ENCODE measurements at regions not wholly inside any gene's neighbourhood (a gene's known extent, or its start where the extent isn't known, plus 50 kb on each side); places are given as distances from the start of the nearest gene placed in this dataset.
A peak's percentile ranks its signal among the peaks of the same experiment; 100 is the strongest.

GRCh38 chr10:32139223-32140073, 83.2 kb upstream of the KIF5B start (continued):
- TF ChIP-seq IRF1 (CRISPR knock-in tag; IDR thresholded peaks at IDR 0.05; ENCODE audit: borderline replicate concordance) = no peak
- TF ChIP-seq ZNF3 (CRISPR knock-in tag; IDR thresholded peaks at IDR 0.05) = no peak
- no peak for TF ChIP-seq MCM2 (IDR thresholded peaks at IDR 0.05; ENCODE audit: low read depth)
- TF ChIP-seq ELK3 (CRISPR knock-in tag; IDR thresholded peaks at IDR 0.05) = no peak
- peak; percentile 77 for TF ChIP-seq ARID1B (IDR thresholded peaks at IDR 0.05)
- TF ChIP-seq KDM4B (IDR thresholded peaks at IDR 0.05; ENCODE audit: borderline replicate concordance in 2 of 2, low read depth in 1 of 2) = 0 out of 4 replicates have a peak, but pooled peaks of 1 of the 2 experiments have one; percentile 54
- TF ChIP-seq TAF9B (IDR thresholded peaks at IDR 0.05; ENCODE audit: partially characterized antibody) = peak; percentile 95
- no peak; the same call in 1 of the 2 replicates for TF ChIP-seq GATAD2B (IDR thresholded peaks at IDR 0.05; ENCODE audit: borderline replicate concordance)
- TF ChIP-seq SIN3A (IDR thresholded peaks at IDR 0.05; ENCODE audit: borderline replicate concordance in 2 of 2, control insufficient read depth in 1 of 2, low read depth in 2 of 2, low read length in 2 of 2) = 0 out of 4 replicates have a peak, but pooled peaks of 1 of the 2 experiments have one; percentile 25
- no peak for TF ChIP-seq MTA1 (IDR thresholded peaks at IDR 0.05; ENCODE audit: borderline replicate concordance)
- TF ChIP-seq CREM (IDR thresholded peaks at IDR 0.05; ENCODE audit: low read depth) = peak; percentile 51; the same call in 1 of the 2 replicates
- peak; percentile 42; the same call in 1 of the 2 replicates for TF ChIP-seq NFRKB (IDR thresholded peaks at IDR 0.05; ENCODE audit: low read depth)
- TF ChIP-seq ZNF830 (CRISPR knock-in tag; IDR thresholded peaks at IDR 0.05) = no peak
- TF ChIP-seq SMC3 (conservative IDR thresholded peaks at IDR 0.05; ENCODE audit: insufficient read depth, low read depth, low read length) = 0 out of 2 replicates have a peak, but pooled peaks have one; percentile 10
- TF ChIP-seq ZC3H8 (IDR thresholded peaks at IDR 0.05) = peak; percentile 42; the same call in 1 of the 2 replicates
- no peak for TF ChIP-seq POLR2G (IDR thresholded peaks at IDR 0.05; ENCODE audit: low read depth, low read length)
- no peak for TF ChIP-seq KLF1 (tag; IDR thresholded peaks at IDR 0.05)
- peak; percentile 57 for TF ChIP-seq RAD21 (CRISPR knock-in tag; conservative IDR thresholded peaks at IDR 0.05 in 1 of 2, IDR thresholded peaks at IDR 0.05 in 1 of 2)
- TF ChIP-seq GTF2E2 (tag; IDR thresholded peaks at IDR 0.05) = no peak
- no peak for TF ChIP-seq NUFIP1 (IDR thresholded peaks at IDR 0.05; ENCODE audit: partially characterized antibody)
- no peak for TF ChIP-seq ZNF586 (CRISPR knock-in tag; conservative IDR thresholded peaks at IDR 0.05)
- no peak for TF ChIP-seq ZNF124 (CRISPR knock-in tag; IDR thresholded peaks at IDR 0.05)
- TF ChIP-seq HDAC1 (IDR thresholded peaks at IDR 0.05) = peak in 1 of 2 experiments; percentile 73; a peak in 2 of 4 replicates
- no peak for TF ChIP-seq IRF2 (CRISPR knock-in tag; IDR thresholded peaks at IDR 0.05)
- no peak for TF ChIP-seq MCM7 (IDR thresholded peaks at IDR 0.05)
- no peak for TF ChIP-seq BMI1 (IDR thresholded peaks at IDR 0.05; ENCODE audit: low read length)
- TF ChIP-seq BCL6 (CRISPR knock-in tag; IDR thresholded peaks at IDR 0.05) = no peak
- TF ChIP-seq MEF2A (IDR thresholded peaks at IDR 0.05; ENCODE audit: control insufficient read depth, low read depth, low read length) = no peak

Data from K562 (cell line).